ENCODE measurements at regions not wholly inside any gene's neighbourhood (a gene's known extent, or its start where the extent isn't known, plus 50 kb on each side); places are given as distances from the start of the nearest gene placed in this dataset.

DNA sequence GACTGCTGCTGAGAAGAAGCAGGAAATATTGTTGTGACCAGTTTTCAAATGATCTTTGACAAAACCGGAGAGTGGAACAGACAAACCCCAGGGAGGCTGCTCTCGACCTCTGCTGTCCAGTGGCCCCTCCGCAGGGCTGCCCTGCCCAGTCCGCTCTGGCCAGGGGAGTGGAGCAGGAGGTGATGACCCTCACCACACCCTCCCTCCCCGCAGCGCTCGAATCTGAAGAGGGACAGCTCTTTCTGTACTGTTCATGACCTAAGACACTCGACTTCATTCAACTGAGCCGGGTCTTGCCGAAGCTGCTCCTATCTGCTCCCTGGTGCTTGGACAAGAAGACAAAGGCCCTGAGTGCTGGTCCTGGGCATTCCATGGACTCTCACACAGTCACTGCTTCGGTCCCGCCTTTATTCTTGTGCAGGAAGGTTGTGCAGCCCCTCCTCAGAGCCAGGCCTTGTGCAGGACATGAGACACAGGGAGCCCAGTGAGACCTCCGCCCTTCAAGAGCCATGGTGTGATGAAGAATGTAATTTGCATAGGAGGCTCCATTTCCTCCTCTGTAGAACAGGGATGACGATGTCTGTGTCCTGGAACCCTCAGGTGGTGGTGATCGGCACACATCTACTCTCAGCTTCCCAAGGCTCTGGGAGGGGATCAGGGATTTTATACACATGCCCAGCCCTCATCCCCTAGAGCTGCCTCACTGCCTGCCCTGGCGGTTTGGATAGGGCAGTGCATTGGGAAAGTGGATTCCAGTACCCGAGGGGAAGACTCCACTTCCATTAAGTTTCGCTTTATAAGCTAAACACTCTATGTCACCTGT, 97.1 kb upstream of the PRR20G start:
- Histone ChIP-seq H3K79me2 (ENCODE audit: low read depth) (no peaks in the 10 kb centered on the region), H3F3A (ENCODE audit: insufficient read depth, low read depth) (no peaks in the 10 kb centered on the region), H3K27ac (no peak overlapping the region), H3K4me3 (no peak overlapping the region), H3K36me3 (ENCODE audit: low read depth) (no peaks in the 10 kb centered on the region), H3K9me2 (ENCODE audit: insufficient read depth) (no peaks in the 10 kb centered on the region), H3K4me2 (no peak overlapping the region), H2AFZ (no peak overlapping the region), H3K9me3 (ENCODE audit: insufficient read depth, low read depth) (0 out of 2 replicates have a peak, but pooled peaks cover 6% of the 10 kb centered on the region), H4K20me1 (ENCODE audit: insufficient read depth) (no peaks in the 10 kb centered on the region), H3K27me3 (ENCODE audit: insufficient read depth, low read depth) (peaks cover 65% of the 10 kb centered on the region), H3K4me1 (replicated peaks; ENCODE audit: insufficient read depth) (no peaks in the 10 kb centered on the region)
- intact Hi-C loops (cut with micrococcal nuclease; ENCODE audit: unreplicated experiment), result no loop called here
- ChIA-PET CTCF (no interaction called here), POLR2A (ENCODE audit: unreplicated experiment) (no interaction called here)
- no TSS peak for BruUV-seq (replicated peaks)
- no peak for DNase-seq
- TF ChIP-seq, protein P1, sequence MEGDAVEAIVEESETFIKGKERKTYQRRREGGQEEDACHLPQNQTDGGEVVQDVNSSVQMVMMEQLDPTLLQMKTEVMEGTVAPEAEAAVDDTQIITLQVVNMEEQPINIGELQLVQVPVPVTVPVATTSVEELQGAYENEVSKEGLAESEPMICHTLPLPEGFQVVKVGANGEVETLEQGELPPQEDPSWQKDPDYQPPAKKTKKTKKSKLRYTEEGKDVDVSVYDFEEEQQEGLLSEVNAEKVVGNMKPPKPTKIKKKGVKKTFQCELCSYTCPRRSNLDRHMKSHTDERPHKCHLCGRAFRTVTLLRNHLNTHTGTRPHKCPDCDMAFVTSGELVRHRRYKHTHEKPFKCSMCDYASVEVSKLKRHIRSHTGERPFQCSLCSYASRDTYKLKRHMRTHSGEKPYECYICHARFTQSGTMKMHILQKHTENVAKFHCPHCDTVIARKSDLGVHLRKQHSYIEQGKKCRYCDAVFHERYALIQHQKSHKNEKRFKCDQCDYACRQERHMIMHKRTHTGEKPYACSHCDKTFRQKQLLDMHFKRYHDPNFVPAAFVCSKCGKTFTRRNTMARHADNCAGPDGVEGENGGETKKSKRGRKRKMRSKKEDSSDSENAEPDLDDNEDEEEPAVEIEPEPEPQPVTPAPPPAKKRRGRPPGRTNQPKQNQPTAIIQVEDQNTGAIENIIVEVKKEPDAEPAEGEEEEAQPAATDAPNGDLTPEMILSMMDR (conservative IDR thresholded peaks at IDR 0.05), result no peak
- TF ChIP-seq EZH2 (IDR thresholded peaks at IDR 0.05; ENCODE audit: low read depth), result no peak

DNA sequence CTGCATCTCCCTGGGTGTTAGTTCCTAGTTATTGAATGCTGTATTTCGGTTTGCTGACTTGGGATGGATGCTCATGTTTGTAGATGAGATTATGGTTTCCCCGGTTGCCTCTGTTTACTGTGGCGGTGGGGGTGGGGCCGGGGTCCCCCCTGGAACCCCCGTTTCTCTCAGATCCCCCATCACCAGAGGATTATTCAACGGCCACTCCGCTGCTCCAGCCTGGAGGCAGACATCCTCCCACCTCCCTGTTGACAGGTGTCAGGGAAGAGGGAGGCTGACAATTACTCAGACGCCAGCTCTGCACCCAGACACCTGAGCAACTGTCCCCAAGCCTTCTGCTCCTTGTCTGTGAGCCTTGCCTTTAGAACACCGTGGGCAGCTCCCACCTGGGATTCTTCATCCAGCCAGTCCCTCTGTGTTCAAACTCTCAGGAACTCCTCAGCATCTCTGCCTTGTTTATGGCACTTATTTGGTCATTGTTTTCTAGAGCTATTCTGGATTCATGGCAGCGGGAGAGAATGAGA, 95.9 kb upstream of the PRR20G start:
- Histone ChIP-seq H3K9me2 (ENCODE audit: insufficient read depth) (no peaks in the 10 kb centered on the region), H3K4me1 (replicated peaks; ENCODE audit: insufficient read depth) (no peaks in the 10 kb centered on the region), H3K79me2 (ENCODE audit: low read depth) (no peaks in the 10 kb centered on the region), H4K20me1 (ENCODE audit: insufficient read depth) (no peaks in the 10 kb centered on the region), H3F3A (ENCODE audit: insufficient read depth, low read depth) (no peaks in the 10 kb centered on the region), H3K27me3 (ENCODE audit: insufficient read depth, low read depth) (peaks cover 64% of the 10 kb centered on the region), H3K9me3 (ENCODE audit: insufficient read depth, low read depth) (0 out of 2 replicates have a peak, but pooled peaks cover 6% of the 10 kb centered on the region), H3K36me3 (ENCODE audit: low read depth) (no peaks in the 10 kb centered on the region), H3K4me3 (no peak overlapping the region), H3K27ac (no peak overlapping the region), H3K4me2 (no peak overlapping the region), H2AFZ (no peak overlapping the region)
- ChIA-PET CTCF (interaction anchor here (0.7 kb wide), 1 partner anchor 59 kb away, joined by 3 read pairs; no protein-coding TSS in a partner anchor), POLR2A (ENCODE audit: unreplicated experiment) (no interaction called here)
- intact Hi-C loops (cut with micrococcal nuclease; ENCODE audit: unreplicated experiment), result no loop called here
- BruUV-seq (replicated peaks), result no TSS peak
- DNase-seq, result no peak
- no peak for TF ChIP-seq EZH2 (IDR thresholded peaks at IDR 0.05; ENCODE audit: low read depth)
- TF ChIP-seq, protein P1 (conservative IDR thresholded peaks at IDR 0.05), result no peak

DNA sequence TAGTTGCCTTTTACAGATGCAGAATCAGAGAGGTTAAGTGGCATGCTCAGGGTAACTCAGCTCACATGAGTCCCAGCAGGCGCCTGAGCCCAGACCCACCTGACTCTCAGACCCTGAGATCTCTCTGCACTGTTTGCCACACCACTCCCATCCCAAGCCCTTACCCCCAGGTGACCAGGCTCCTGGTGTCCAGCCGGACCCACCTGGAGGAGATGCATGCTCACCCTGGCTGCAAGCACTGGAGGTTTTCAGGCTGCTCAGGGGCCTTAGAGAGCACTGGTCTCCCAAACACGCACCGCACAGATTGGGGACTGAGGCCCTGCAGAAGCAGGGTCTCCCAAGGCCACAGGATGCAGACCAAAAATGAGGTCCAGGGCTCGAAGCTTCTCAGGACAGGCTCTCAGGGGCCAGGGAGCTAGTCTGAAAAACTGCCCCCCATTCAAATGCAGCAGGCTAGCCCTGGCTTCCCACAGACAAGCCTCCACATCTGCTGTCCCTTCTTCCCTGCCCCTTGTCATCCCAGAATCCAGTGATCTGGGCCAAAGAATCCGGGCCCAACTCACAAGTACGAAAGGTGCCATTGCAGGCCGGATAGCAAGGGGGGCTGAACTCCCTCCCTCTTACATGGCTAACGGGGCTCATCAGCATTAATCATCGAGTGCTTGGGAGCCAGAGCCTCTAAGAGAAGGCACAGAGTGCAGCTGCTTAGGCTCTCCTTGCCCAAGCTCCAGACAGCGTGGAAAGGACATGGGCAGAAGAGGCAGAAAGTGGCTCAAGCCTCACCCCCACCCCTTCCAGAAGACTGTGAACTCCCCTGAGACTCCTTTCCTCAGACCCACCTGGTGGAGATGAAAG, 90.2 kb upstream of the PRR20G start:
- Histone ChIP-seq H3K27ac (no peak overlapping the region), H3F3A (ENCODE audit: insufficient read depth, low read depth) (no peaks in the 10 kb centered on the region), H3K4me1 (replicated peaks; ENCODE audit: insufficient read depth) (no peaks in the 10 kb centered on the region), H3K9me2 (ENCODE audit: insufficient read depth) (no peaks in the 10 kb centered on the region), H3K27me3 (ENCODE audit: insufficient read depth, low read depth) (peaks cover 38% of the 10 kb centered on the region), H3K9me3 (ENCODE audit: insufficient read depth, low read depth) (0 out of 2 replicates have a peak, but pooled peaks cover 6% of the 10 kb centered on the region), H4K20me1 (ENCODE audit: insufficient read depth) (no peaks in the 10 kb centered on the region), H3K4me2 (no peak overlapping the region), H2AFZ (no peak overlapping the region), H3K79me2 (ENCODE audit: low read depth) (no peaks in the 10 kb centered on the region), H3K4me3 (no peak overlapping the region), H3K36me3 (ENCODE audit: low read depth) (no peaks in the 10 kb centered on the region)
- ChIA-PET POLR2A (ENCODE audit: unreplicated experiment) (no interaction called here), CTCF (no interaction called here)
- TF ChIP-seq EZH2 (IDR thresholded peaks at IDR 0.05; ENCODE audit: low read depth), result no peak
- TF ChIP-seq, protein P1 (conservative IDR thresholded peaks at IDR 0.05), result no peak
- BruUV-seq (replicated peaks), result no TSS peak
- intact Hi-C loops (cut with micrococcal nuclease; ENCODE audit: unreplicated experiment), result no loop called here
- DNase-seq, result no peak
